ENCODE measurements at regions not wholly inside any gene's neighbourhood (a gene's known extent, or its start where the extent isn't known, plus 50 kb on each side); places are given as distances from the start of the nearest gene placed in this dataset.

DNA sequence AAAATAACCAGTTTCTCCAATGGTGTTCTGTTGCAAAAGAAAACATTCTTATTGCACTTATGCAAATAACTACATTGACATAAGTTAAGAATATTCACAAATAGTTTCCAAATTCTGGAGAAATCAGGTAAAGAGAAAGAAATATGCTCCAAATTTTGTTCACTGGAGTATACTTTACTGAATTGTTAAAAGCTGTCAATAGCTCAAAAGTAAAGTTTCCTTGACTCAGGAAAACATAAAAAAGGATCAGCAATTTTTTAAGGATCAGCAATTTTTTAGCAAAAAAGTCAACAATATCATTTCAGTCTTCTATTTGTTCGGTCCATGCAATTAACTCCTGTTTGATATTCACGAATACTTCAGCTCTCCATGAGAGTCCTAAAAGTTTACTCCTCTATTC, 51.6 kb downstream of the ANXA2R start:
- TF ChIP-seq CTCF (IDR thresholded peaks at IDR 0.05) (no peak), EZH2 (IDR thresholded peaks at IDR 0.05) (no peak), EZH2phosphoT487 (IDR thresholded peaks at IDR 0.05) (no peak)
